WTC11 (cell line): ENCODE measurements at regions not wholly inside any gene's neighbourhood (a gene's known extent, or its start where the extent isn't known, plus 50 kb on each side); places are given as distances from the start of the nearest gene placed in this dataset.
"Not testable (repeated sequence)": the region's sequence is repeated elsewhere in the genome, so short reads cannot be mapped to it uniquely, and the experiment has no call there.

Experiments used
- AR ChIP-seq: fragments of 250-450 bp; sonication (Bioruptor Pico); IDR thresholded peaks from 2 replicates; pipeline ENCODE4 v1.9.0; 2021; ENCODE audit warnings: mild to moderate bottlenecking
- ATF2 ChIP-seq: sonication (generic); formaldehyde crosslinking; IDR thresholded peaks from 2 replicates; pipeline ENCODE4 v1.8.1; 2022; ENCODE audit warnings: low read depth, missing genetic modification reagents, borderline replicate concordance
- CBFB ChIP-seq: sonication (generic); formaldehyde crosslinking; IDR thresholded peaks from 2 replicates; pipeline ENCODE4 v1.8.1; 2022; ENCODE audit warnings: mild to moderate bottlenecking, low read depth, missing genetic modification reagents
- CTCF ChIP-seq: fragments of 200-600 bp; IDR thresholded peaks from 2 replicates; pipeline ENCODE4 v1.8.0; 2022; ENCODE audit warnings: antibody characterized with exemption
- FOXP4 ChIP-seq: sonication (generic); formaldehyde crosslinking; IDR thresholded peaks from 2 replicates; pipeline ENCODE4 v1.8.0; 2022; ENCODE audit warnings: mild to moderate bottlenecking, missing genetic modification reagents
- GTF2I ChIP-seq: fragments of 250-450 bp; sonication (Bioruptor Pico); conservative IDR thresholded peaks from 2 replicates; pipeline ENCODE4 v1.4.0; 2021; ENCODE audit warnings: mild to moderate bottlenecking
- MYBL2 ChIP-seq: sonication (generic); formaldehyde crosslinking; IDR thresholded peaks from 2 replicates; pipeline ENCODE4 v1.8.1; 2023; ENCODE audit warnings: mild to moderate bottlenecking, moderate library complexity, missing genetic modification reagents
- NR2C2 ChIP-seq: sonication (generic); formaldehyde crosslinking; IDR thresholded peaks from 2 replicates; pipeline ENCODE4 v1.8.0; 2022; ENCODE audit warnings: mild to moderate bottlenecking, missing genetic modification reagents
- PRDM15 ChIP-seq: sonication (generic); formaldehyde crosslinking; IDR thresholded peaks from 2 replicates; pipeline ENCODE4 v1.8.0; 2022; ENCODE audit warnings: missing genetic modification reagents
- TEAD4 ChIP-seq: sonication (generic); formaldehyde crosslinking; IDR thresholded peaks from 2 replicates; pipeline ENCODE4 v1.8.0; 2022; ENCODE audit warnings: mild to moderate bottlenecking, missing genetic modification reagents
- USF2 ChIP-seq: sonication (generic); formaldehyde crosslinking; IDR thresholded peaks from 2 replicates; pipeline ENCODE4 v1.8.1; 2023; ENCODE audit warnings: mild to moderate bottlenecking, missing genetic modification reagents, moderate library complexity
- ZNF281 ChIP-seq: sonication (generic); formaldehyde crosslinking; IDR thresholded peaks from 2 replicates; pipeline ENCODE4 v1.8.0; 2023; ENCODE audit warnings: mild to moderate bottlenecking, missing genetic modification reagents

GRCh38 chr9:62532777-62533173 lies 1342.9 kb downstream of the SPATA31A7 start:
- not testable (repeated sequence) for TF ChIP-seq FOXP4 (CRISPR knock-in tag); GTF2I (CRISPR knock-in tag); CTCF; AR (CRISPR knock-in tag); USF2 (CRISPR knock-in tag); ATF2; ZNF281 (CRISPR knock-in tag); CBFB (CRISPR knock-in tag); TEAD4 (CRISPR knock-in tag); NR2C2 (CRISPR knock-in tag); MYBL2 (CRISPR knock-in tag); PRDM15 (CRISPR knock-in tag)
